ENCODE measurements at regions not wholly inside any gene's neighbourhood (a gene's known extent, or its start where the extent isn't known, plus 50 kb on each side); places are given as distances from the start of the nearest gene placed in this dataset.

DNA sequence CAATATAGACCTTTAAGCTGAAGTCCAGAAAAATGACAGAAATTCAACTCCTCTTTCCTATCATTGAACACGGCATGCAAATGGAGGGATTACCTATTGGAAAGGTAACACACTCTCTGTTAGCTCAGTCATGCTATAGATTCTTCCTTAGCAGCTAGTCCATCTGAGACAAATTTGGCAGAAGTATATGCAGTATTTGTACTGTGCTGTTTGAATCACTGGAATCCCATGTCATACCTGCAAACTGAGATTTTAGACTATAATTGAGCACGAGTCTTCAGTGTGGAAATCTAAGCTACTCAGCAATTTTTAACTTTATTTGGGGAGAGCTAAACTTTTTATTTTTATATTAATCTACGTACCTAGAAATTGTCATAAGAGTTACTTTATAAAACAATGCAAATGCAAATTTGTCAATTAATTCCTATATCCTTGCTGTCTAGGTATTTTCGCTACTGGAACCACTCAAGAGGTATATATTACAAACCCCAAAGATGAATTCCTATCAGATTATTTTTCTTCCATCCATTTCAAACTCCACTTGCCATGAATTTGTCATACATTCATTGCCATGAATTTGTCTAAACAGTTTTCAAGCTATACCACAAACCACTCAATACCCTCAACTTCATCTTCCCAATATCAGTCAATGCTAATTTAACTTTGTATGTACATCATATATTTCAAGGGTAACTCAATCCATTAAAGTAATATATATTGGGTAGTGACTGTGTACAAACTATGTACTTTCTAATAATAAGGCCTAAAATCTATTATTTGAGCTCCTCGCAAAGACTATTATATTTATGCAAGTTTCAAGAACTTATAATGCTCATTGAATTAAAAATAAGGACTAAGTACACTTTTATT is 224.8 kb downstream of the MEF2C start:
- TF ChIP-seq, protein P1, sequence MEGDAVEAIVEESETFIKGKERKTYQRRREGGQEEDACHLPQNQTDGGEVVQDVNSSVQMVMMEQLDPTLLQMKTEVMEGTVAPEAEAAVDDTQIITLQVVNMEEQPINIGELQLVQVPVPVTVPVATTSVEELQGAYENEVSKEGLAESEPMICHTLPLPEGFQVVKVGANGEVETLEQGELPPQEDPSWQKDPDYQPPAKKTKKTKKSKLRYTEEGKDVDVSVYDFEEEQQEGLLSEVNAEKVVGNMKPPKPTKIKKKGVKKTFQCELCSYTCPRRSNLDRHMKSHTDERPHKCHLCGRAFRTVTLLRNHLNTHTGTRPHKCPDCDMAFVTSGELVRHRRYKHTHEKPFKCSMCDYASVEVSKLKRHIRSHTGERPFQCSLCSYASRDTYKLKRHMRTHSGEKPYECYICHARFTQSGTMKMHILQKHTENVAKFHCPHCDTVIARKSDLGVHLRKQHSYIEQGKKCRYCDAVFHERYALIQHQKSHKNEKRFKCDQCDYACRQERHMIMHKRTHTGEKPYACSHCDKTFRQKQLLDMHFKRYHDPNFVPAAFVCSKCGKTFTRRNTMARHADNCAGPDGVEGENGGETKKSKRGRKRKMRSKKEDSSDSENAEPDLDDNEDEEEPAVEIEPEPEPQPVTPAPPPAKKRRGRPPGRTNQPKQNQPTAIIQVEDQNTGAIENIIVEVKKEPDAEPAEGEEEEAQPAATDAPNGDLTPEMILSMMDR (IDR thresholded peaks at IDR 0.05; ENCODE audit: insufficient read depth, low read length, poor library complexity, severe bottlenecking): no peak
- no peaks in the 10 kb centered on the region for H3K36me3 ChIP-seq (ENCODE audit: control insufficient read depth, insufficient read depth, low read length)
- no peak for DNase-seq (ENCODE audit: extremely low read depth, insufficient read length)
- no peak overlapping the region for H3K4me3 ChIP-seq (replicated peaks; ENCODE audit: low read depth, low read length)
- no peaks in the 10 kb centered on the region for H3K27me3 ChIP-seq (replicated peaks; ENCODE audit: control insufficient read depth, insufficient read depth, low read length)

- Histone ChIP-seq H3K4me3 (replicated peaks; ENCODE audit: low read depth, low read length) (no peak overlapping the region), H3K27me3 (replicated peaks; ENCODE audit: control insufficient read depth, insufficient read depth, low read length) (no peaks in the 10 kb centered on the region), H3K36me3 (ENCODE audit: control insufficient read depth, insufficient read depth, low read length) (no peaks in the 10 kb centered on the region)
- TF ChIP-seq, protein P1 (IDR thresholded peaks at IDR 0.05; ENCODE audit: insufficient read depth, low read length, poor library complexity, severe bottlenecking): no peak
- no peak for DNase-seq (ENCODE audit: extremely low read depth, insufficient read length)
Observed at GRCh38 chr5:88657136-88657535, 225.8 kb downstream of the MEF2C start.

DNA sequence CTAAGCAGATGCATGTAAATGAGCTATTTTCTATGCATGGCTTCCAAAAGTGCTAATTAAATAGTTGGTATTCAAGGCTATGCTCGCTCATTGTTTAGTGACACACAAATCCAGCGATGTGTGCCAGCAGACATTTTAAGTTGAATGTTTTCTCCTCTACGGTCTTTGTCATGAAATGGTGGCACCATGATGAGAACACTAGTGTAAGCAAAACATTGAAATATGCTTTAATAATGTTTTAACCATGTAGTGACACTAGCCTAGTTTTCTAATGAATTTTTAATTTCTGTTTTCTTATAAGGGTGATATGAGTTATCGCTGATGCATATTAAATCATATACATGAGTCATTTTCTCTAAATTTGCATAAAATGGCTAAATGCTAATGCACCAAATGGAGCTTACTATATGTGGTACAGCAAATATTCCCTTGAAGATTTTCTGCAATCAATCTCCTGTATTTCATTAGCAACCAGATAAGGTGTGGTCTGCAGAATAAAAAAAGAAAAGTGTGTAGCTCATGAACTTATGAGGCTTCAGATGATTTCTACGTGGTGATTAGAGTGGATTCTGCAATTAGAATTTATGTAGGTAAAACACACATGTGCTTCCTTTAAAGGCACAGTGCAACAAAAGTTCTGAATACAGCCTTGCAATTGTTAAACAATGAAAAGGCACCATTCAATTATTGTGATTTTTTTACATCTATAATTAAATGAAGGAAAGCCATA is 226.6 kb downstream of the MEF2C start:
- no peak for DNase-seq (ENCODE audit: extremely low read depth, insufficient read length)
- Histone ChIP-seq H3K36me3 (ENCODE audit: control insufficient read depth, insufficient read depth, low read length) (no peaks in the 10 kb centered on the region), H3K27me3 (replicated peaks; ENCODE audit: control insufficient read depth, insufficient read depth, low read length) (no peaks in the 10 kb centered on the region), H3K4me3 (replicated peaks; ENCODE audit: low read depth, low read length) (no peak overlapping the region)
- TF ChIP-seq, protein P1 (IDR thresholded peaks at IDR 0.05; ENCODE audit: insufficient read depth, low read length, poor library complexity, severe bottlenecking): no peak

- Histone ChIP-seq H3K4me3 (replicated peaks; ENCODE audit: low read depth, low read length) (no peak overlapping the region), H3K27me3 (replicated peaks; ENCODE audit: control insufficient read depth, insufficient read depth, low read length) (no peaks in the 10 kb centered on the region), H3K36me3 (ENCODE audit: control insufficient read depth, insufficient read depth, low read length) (no peaks in the 10 kb centered on the region)
- DNase-seq (ENCODE audit: extremely low read depth, insufficient read length): no peak
- TF ChIP-seq, protein P1 (IDR thresholded peaks at IDR 0.05; ENCODE audit: insufficient read depth, low read length, poor library complexity, severe bottlenecking): no peak
Observed at GRCh38 chr5:88653471-88653870, 229.5 kb downstream of the MEF2C start.

DNA sequence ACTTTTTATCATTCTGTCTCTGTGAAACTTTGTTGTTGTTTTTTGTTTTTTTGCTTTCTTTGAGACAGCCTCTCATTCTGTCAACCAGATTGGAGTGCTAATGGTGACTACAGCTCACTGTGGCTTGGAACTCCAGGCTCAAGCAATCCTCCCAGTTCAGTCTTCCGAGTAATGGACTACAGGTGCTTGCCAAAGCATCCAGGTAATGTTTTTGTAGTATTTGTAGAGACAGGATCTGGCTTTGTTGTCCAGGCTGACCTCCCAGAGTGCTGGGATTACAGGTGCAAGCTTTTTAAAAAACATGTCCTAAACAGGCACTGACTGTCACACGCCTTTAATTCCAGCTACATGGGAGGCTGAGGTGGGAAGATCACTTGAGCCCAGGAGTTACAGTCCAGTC is 235.1 kb downstream of the MEF2C start:
- Histone ChIP-seq H3K36me3 (ENCODE audit: control insufficient read depth, insufficient read depth, low read length) (no peaks in the 10 kb centered on the region), H3K27me3 (replicated peaks; ENCODE audit: control insufficient read depth, insufficient read depth, low read length) (no peaks in the 10 kb centered on the region), H3K4me3 (replicated peaks; ENCODE audit: low read depth, low read length) (no peak overlapping the region)
- TF ChIP-seq, protein P1 (IDR thresholded peaks at IDR 0.05; ENCODE audit: insufficient read depth, low read length, poor library complexity, severe bottlenecking): no peak
- no peak for DNase-seq (ENCODE audit: extremely low read depth, insufficient read length)

All from GM06990 (cell line).